CD8-positive, alpha-beta memory T cell (primary cell): ENCODE measurements at regions not wholly inside any gene's neighbourhood (a gene's known extent, or its start where the extent isn't known, plus 50 kb on each side); places are given as distances from the start of the nearest gene placed in this dataset.

ENCODE experiments used
- CTCF ChIA-PET: fragments of 350-600 bp; sonication (Branson Sonifier 250); formaldehyde crosslinking; loops from one replicate; lab custom pipeline; 2021; ENCODE audit warnings: antibody characterized with exemption; lab: Charles Lee
- POLR2A ChIA-PET: fragments of 350-600 bp; sonication (Branson Sonifier 250); formaldehyde crosslinking; loops from one replicate; lab custom pipeline; 2021; ENCODE audit warnings: antibody characterized with exemption; lab: Charles Lee
- DNase-seq, 5 donors: peaks; one replicate each; pipeline versions ENCODE4 v3.0.0 to v3.0.0-alpha.2; 2020 to 2022; ENCODE audit warnings: mixed read lengths in 1 of 5
- H3K27ac ChIP-seq: one replicate; pipeline ENCODE4 v1.7.0; 2013; ENCODE audit warnings: low read depth, mild to moderate bottlenecking, low read length, moderate library complexity
- H3K27me3 ChIP-seq: 2 replicates; pipeline ENCODE4 v1.7.0; 2013; ENCODE audit warnings: low read length, mild to moderate bottlenecking; ENCODE audit not compliant: insufficient read depth, poor library complexity, severe bottlenecking
- H3K36me3 ChIP-seq: 2 replicates; pipeline ENCODE4 v1.7.0; 2013; ENCODE audit warnings: mild to moderate bottlenecking, low read length, moderate library complexity; ENCODE audit not compliant: insufficient read depth
- H3K4me1 ChIP-seq: 2 replicates; pipeline ENCODE4 v1.7.0; 2013; ENCODE audit warnings: mild to moderate bottlenecking, low read length, moderate library complexity; ENCODE audit not compliant: insufficient read depth
- H3K4me3 ChIP-seq: 2 replicates; pipeline ENCODE4 v1.7.0; 2013; ENCODE audit warnings: mild to moderate bottlenecking, low read length
- H3K9me3 ChIP-seq: 2 replicates; pipeline ENCODE4 v1.7.0; 2013; ENCODE audit warnings: mild to moderate bottlenecking, low read length
- H3K27ac Mint-ChIP-seq, 8 donors: one replicate each; pipeline ENCODE4 v1.8.0; 2020 to 2021; ENCODE audit warnings: mixed read lengths in 8 of 8, mild to moderate bottlenecking in 6 of 8, inconsistent platforms in 3 of 8, moderate library complexity in 3 of 8
- H3K27me3 Mint-ChIP-seq, 2 donors: one replicate each; pipeline ENCODE4 v1.8.0; 2020 to 2021; ENCODE audit warnings: mixed read lengths in 2 of 2, mild to moderate bottlenecking in 1 of 2, moderate library complexity in 1 of 2
- H3K36me3 Mint-ChIP-seq, 3 donors: one replicate each; pipeline ENCODE4 v1.8.0; 2020 to 2021; ENCODE audit warnings: mixed read lengths in 3 of 3, inconsistent platforms in 1 of 3, mild to moderate bottlenecking in 1 of 3
- H3K4me1 Mint-ChIP-seq, 3 donors: one replicate each; pipeline ENCODE4 v1.8.0; 2020 to 2021; ENCODE audit warnings: mixed read lengths in 3 of 3, inconsistent platforms in 1 of 3, mild to moderate bottlenecking in 1 of 3
- H3K4me3 Mint-ChIP-seq, 7 donors: one replicate each; pipeline ENCODE4 v1.8.0; 2020 to 2021; ENCODE audit warnings: mixed read lengths in 7 of 7, mild to moderate bottlenecking in 6 of 7, moderate library complexity in 4 of 7, inconsistent platforms in 2 of 7
- H3K9me3 Mint-ChIP-seq, 5 donors: one replicate each; pipeline ENCODE4 v1.8.0; 2020 to 2022; ENCODE audit warnings: mixed read lengths in 5 of 5, mild to moderate bottlenecking in 3 of 5, moderate library complexity in 2 of 5, inconsistent platforms in 1 of 5

DNA sequence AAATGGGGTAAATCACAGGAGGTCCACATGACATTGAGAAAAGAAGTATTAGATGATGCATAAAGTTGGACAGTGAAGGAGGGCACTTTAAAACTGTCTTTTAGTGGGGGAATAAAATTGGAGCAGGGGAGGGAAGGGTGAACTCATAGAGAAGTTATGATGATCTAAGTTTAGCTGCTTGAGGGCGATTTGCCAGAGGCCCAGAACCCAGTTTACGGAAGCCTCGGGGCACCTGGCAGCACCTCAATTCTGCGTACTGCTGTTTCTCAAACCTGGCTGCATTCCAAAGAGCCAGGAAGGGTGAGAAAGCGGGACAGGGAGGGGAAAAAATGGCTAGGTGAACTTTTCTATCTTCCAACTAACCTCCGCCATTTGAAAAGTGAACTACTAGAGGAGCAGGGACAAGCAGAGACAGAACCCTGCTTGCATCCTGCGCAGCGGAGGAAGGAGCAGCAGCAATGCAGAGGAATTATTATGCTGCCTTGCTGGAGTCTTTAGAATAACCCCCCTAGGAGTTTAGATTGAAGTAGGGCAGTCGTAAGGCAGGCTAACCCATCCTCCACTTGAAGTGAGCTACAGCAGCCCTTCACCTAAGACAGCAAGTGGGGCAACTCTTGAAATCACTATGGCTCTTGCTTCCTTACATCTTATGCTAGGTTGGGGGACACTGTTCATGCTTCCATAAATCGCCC is 316.8 kb downstream of the BRINP1 start:
- CTCF ChIA-PET = no interaction called here
- H3K4me3 Mint-ChIP-seq = no peak overlapping the region
- DNase-seq = no peak

DNA sequence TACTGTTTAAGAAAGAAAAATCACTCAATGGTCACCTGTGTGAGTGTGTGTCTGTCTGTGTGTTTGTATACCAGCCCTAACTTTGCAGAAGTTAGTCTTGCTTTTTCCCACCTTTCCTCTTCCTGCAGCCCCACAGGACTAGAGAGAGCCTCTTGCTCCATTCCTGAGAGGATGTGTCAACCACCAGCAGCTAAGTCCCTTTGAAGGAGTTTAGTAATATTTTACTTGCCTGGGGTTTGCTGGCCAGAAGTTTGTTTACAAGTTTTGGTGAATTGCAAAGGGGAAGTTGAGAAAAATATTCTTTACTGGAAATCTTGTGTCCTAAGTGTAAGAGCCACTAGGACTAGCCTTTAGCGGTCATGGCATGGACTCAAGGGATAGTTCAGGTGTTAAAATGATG is 316.2 kb downstream of the BRINP1 start:
- Mint-ChIP-seq H3K4me1 (no peaks in the 10 kb centered on the region), H3K27ac (no peak overlapping the region), H3K9me3 (peaks cover 0 to 15% (median 3%) of the 10 kb centered on the region in 5 donors), H3K36me3 (no peaks in the 10 kb centered on the region), H3K27me3 (no peaks in the 10 kb centered on the region), H3K4me3 (no peak overlapping the region)
- Histone ChIP-seq H3K27ac (no peak overlapping the region), H3K27me3 (no peaks in the 10 kb centered on the region), H3K4me1 (no peaks in the 10 kb centered on the region), H3K4me3 (no peak overlapping the region), H3K36me3 (no peaks in the 10 kb centered on the region), H3K9me3 (no peaks in the 10 kb centered on the region)
- POLR2A ChIA-PET = no interaction called here
- CTCF ChIA-PET = no interaction called here
- DNase-seq = no peak

More for the DNA sequence above, 316.8 kb downstream of the BRINP1 start:
- no peaks in the 10 kb centered on the region for H3K27me3 ChIP-seq
- H3K27ac Mint-ChIP-seq = no peak overlapping the region
- no peaks in the 10 kb centered on the region for H3K36me3 ChIP-seq
- no peak overlapping the region for H3K4me3 ChIP-seq
- no peaks in the 10 kb centered on the region for H3K4me1 Mint-ChIP-seq
- H3K27ac ChIP-seq = no peak overlapping the region
- POLR2A ChIA-PET = no interaction called here
- H3K36me3 Mint-ChIP-seq = no peaks in the 10 kb centered on the region
- no peaks in the 10 kb centered on the region for H3K27me3 Mint-ChIP-seq
- no peaks in the 10 kb centered on the region for H3K4me1 ChIP-seq
- no peaks in the 10 kb centered on the region for H3K9me3 ChIP-seq
- peaks cover 0 to 15% (median 3%) of the 10 kb centered on the region in 5 donors for H3K9me3 Mint-ChIP-seq

DNA sequence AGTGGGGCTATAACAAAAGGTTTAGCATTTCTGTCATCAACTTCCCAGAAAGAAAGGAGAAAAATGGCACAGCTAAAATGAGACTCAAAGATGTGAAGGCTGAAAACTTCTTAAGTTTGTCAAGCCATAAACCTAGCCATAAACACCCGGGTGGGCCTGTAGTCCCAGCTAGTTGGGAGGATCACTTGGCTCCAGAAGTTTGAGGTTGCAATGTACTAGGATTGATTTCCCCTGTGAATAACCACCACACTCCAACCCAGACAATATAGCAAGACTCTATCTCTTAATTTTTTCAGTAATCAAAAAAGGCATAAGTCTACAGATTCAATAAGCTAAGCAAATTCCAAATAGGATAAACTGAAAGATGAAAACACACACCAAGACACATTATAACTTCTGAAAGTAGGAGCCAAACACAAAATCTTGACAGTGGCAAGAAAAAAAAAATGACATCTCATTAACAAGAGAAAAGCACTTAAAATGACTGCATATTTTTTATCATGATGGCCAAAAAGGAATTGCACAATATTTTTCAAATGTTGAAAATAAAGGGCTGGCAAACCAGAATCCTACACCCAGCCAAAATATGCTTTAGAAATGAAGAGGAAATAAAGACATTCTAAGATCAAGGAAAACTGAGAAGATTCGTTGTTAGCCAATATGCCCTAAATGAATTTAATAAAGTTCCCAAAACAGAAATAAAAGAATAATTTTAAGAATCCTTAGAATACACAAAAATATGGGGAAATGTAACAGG is 308.4 kb downstream of the BRINP1 start:
- Histone ChIP-seq H3K4me1 (no peaks in the 10 kb centered on the region), H3K9me3 (no peaks in the 10 kb centered on the region), H3K36me3 (no peaks in the 10 kb centered on the region), H3K27me3 (no peaks in the 10 kb centered on the region), H3K4me3 (no peak overlapping the region), H3K27ac (no peak overlapping the region)
- Mint-ChIP-seq H3K9me3 (peaks cover 0 to 9% (median 2%) of the 10 kb centered on the region in 5 donors), H3K36me3 (no peaks in the 10 kb centered on the region), H3K27me3 (no peaks in the 10 kb centered on the region), H3K27ac (no peak overlapping the region), H3K4me3 (no peak overlapping the region), H3K4me1 (no peaks in the 10 kb centered on the region)
- DNase-seq = no peak
- CTCF ChIA-PET = no interaction called here
- POLR2A ChIA-PET = no interaction called here

- ChIA-PET POLR2A (no interaction called here), CTCF (no interaction called here)
- Mint-ChIP-seq H3K27ac (no peak overlapping the region), H3K4me3 (no peak overlapping the region), H3K36me3 (no peaks in the 10 kb centered on the region), H3K9me3 (peaks cover 4 to 40% (median 11%) of the 10 kb centered on the region in 5 donors), H3K4me1 (no peaks in the 10 kb centered on the region), H3K27me3 (no peaks in the 10 kb centered on the region)
- Histone ChIP-seq H3K4me1 (no peaks in the 10 kb centered on the region), H3K9me3 (no peaks in the 10 kb centered on the region), H3K4me3 (no peak overlapping the region), H3K27ac (no peak overlapping the region), H3K27me3 (no peaks in the 10 kb centered on the region), H3K36me3 (no peaks in the 10 kb centered on the region)
- no peak for DNase-seq
These were observed 297.6 kb downstream of the BRINP1 start for GRCh38 chr9:119071636-119072035.

DNA sequence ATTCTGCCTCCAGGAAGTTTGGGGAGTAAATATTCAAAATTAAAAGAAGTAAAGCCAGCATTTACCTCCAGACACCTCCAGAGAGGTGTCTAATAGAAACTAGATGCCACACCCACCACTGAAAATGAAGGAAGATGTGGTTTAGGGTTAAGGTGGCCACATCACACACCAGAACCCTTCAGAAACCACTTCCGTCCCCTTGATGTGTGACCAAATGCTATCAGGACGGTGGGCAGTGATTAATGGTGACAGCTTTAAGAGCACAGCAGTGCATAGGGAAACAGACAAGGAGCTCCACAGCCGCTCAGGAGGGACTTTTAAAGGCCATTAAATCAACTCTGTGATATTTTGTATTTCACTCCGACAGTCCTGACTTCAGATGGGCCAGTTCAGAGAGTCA is 295.2 kb downstream of the BRINP1 start:
- Histone ChIP-seq H3K9me3 (no peaks in the 10 kb centered on the region), H3K4me3 (no peak overlapping the region), H3K27me3 (no peaks in the 10 kb centered on the region), H3K36me3 (no peaks in the 10 kb centered on the region), H3K27ac (no peak overlapping the region), H3K4me1 (no peaks in the 10 kb centered on the region)
- H3K27me3 Mint-ChIP-seq = no peaks in the 10 kb centered on the region
- ChIA-PET CTCF (no interaction called here), POLR2A (no interaction called here)
- H3K27ac Mint-ChIP-seq = no peak overlapping the region
- H3K36me3 Mint-ChIP-seq = no peaks in the 10 kb centered on the region
- DNase-seq = no peak
- no peaks in the 10 kb centered on the region for H3K4me1 Mint-ChIP-seq
- peaks cover 8 to 40% (median 15%) of the 10 kb centered on the region in 5 donors for H3K9me3 Mint-ChIP-seq
- H3K4me3 Mint-ChIP-seq = no peak overlapping the region

DNA sequence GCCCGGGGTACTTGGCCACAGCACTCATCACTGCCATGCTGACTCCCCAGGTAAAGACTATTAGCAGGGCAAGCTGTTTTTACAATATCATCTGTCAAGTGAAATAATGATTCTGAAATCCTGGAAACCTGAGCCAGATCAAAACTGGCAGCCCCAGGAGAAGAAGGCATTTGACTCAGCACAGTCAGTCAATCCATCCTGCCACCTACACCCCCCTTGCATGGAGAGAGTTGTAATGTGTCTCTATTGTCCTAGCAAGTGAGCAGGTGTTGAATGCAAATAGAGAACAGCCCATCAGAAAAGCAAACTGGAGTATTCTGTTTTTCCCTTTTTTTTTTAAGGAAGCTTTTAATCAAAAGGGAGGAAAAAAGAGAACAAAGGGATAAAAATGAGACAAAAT is 291.2 kb downstream of the BRINP1 start:
- no peaks in the 10 kb centered on the region for H3K36me3 Mint-ChIP-seq
- DNase-seq = no peak
- no peak overlapping the region for H3K4me3 ChIP-seq
- H3K9me3 Mint-ChIP-seq = peaks cover 5 to 23% (median 10%) of the 10 kb centered on the region in 5 donors
- H3K4me1 Mint-ChIP-seq = no peaks in the 10 kb centered on the region
- no peaks in the 10 kb centered on the region for H3K27me3 ChIP-seq
- no peak overlapping the region for H3K4me3 Mint-ChIP-seq
- no peak overlapping the region for H3K27ac Mint-ChIP-seq
- CTCF ChIA-PET = no interaction called here
- no peaks in the 10 kb centered on the region for H3K36me3 ChIP-seq
- H3K9me3 ChIP-seq = no peaks in the 10 kb centered on the region
- POLR2A ChIA-PET = no interaction called here
- H3K4me1 ChIP-seq = no peaks in the 10 kb centered on the region
- no peaks in the 10 kb centered on the region for H3K27me3 Mint-ChIP-seq
- no peak overlapping the region for H3K27ac ChIP-seq

GRCh38 chr9:119083673-119084072 is 285.6 kb downstream of the BRINP1 start:
- Histone ChIP-seq H3K9me3 (no peaks in the 10 kb centered on the region), H3K4me1 (no peaks in the 10 kb centered on the region), H3K27ac (no peak overlapping the region), H3K36me3 (no peaks in the 10 kb centered on the region), H3K4me3 (no peak overlapping the region), H3K27me3 (no peaks in the 10 kb centered on the region)
- POLR2A ChIA-PET = no interaction called here
- no peaks in the 10 kb centered on the region for H3K27me3 Mint-ChIP-seq
- no peaks in the 10 kb centered on the region for H3K4me1 Mint-ChIP-seq
- H3K4me3 Mint-ChIP-seq = no peak overlapping the region
- no peak overlapping the region for H3K27ac Mint-ChIP-seq
- H3K9me3 Mint-ChIP-seq = peaks cover 0 to 15% (median 6%) of the 10 kb centered on the region in 5 donors
- CTCF ChIA-PET = no interaction called here
- no peak for DNase-seq
- no peaks in the 10 kb centered on the region for H3K36me3 Mint-ChIP-seq

GRCh38 chr9:119086590-119086989 is 282.6 kb downstream of the BRINP1 start:
- Mint-ChIP-seq H3K27ac (no peak overlapping the region), H3K4me1 (no peaks in the 10 kb centered on the region), H3K36me3 (no peaks in the 10 kb centered on the region), H3K9me3 (peaks cover 0 to 15% (median 4%) of the 10 kb centered on the region in 5 donors), H3K27me3 (no peaks in the 10 kb centered on the region), H3K4me3 (no peak overlapping the region)
- ChIA-PET POLR2A (no interaction called here), CTCF (no interaction called here)
- Histone ChIP-seq H3K27me3 (no peaks in the 10 kb centered on the region), H3K4me1 (no peaks in the 10 kb centered on the region), H3K27ac (no peak overlapping the region), H3K4me3 (no peak overlapping the region), H3K9me3 (no peaks in the 10 kb centered on the region), H3K36me3 (no peaks in the 10 kb centered on the region)
- no peak for DNase-seq
